HEK293T (cell line): ENCODE measurements at regions not wholly inside any gene's neighbourhood (a gene's known extent, or its start where the extent isn't known, plus 50 kb on each side); places are given as distances from the start of the nearest gene placed in this dataset.

ENCODE experiments used
- ARNT ChIP-seq: fragments of 450-650 bp; IDR thresholded peaks from 2 replicates; pipeline ENCODE4 v1.6.1; 2017; ENCODE audit warnings: mild to moderate bottlenecking
- BHLHE40 ChIP-seq: fragments of 450-650 bp; IDR thresholded peaks from 2 replicates; pipeline ENCODE4 v1.6.1; 2016; ENCODE audit warnings: mild to moderate bottlenecking, moderate library complexity, borderline replicate concordance
- FOXA1 ChIP-seq: fragments of 450-650 bp; IDR thresholded peaks from 2 replicates; pipeline ENCODE4 v1.6.1; 2016; ENCODE audit warnings: mild to moderate bottlenecking
- FOXK2 ChIP-seq: fragments of 450-650 bp; IDR thresholded peaks from 2 replicates; pipeline ENCODE4 v1.6.1; 2016; ENCODE audit warnings: mild to moderate bottlenecking
- FOXM1 ChIP-seq: fragments of 450-650 bp; IDR thresholded peaks from 2 replicates; pipeline ENCODE4 v1.6.1; 2017; ENCODE audit warnings: mild to moderate bottlenecking, borderline replicate concordance
- LEF1 ChIP-seq: fragments of 450-650 bp; IDR thresholded peaks from 2 replicates; pipeline ENCODE4 v1.6.1; 2017; ENCODE audit warnings: mild to moderate bottlenecking, borderline replicate concordance
- PKNOX1 ChIP-seq: fragments of 450-650 bp; IDR thresholded peaks from 2 replicates; pipeline ENCODE4 v1.6.1; 2016
- SP1 ChIP-seq: fragments of 450-650 bp; IDR thresholded peaks from 2 replicates; pipeline ENCODE4 v1.6.1; 2017
- SUZ12 ChIP-seq: fragments of 450-650 bp; IDR thresholded peaks from 2 replicates; pipeline ENCODE4 v1.6.1; 2016; ENCODE audit warnings: mild to moderate bottlenecking
- TARDBP ChIP-seq: fragments of 450-650 bp; IDR thresholded peaks from 2 replicates; pipeline ENCODE4 v1.6.1; 2016

DNA sequence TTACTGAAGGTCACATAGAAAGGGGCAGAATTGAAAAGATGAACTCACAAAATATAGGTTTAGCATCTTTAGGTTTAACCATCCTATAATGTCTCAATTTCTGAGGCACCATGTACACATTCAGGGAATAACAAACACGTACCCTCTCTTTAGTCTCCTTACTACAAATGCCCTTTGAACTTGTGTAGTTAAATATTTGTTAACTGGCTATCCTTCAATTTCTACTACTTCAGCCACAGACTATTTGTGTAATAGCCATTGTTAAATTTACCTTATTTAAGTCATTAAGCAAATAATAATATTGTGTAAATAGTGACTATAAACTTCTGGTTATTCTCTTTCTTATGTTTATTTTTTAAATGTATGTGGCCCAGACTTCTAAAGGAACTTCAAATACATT, 600.5 kb downstream of the KCNT2 start:
- TF ChIP-seq LEF1 = no peak
- no peak for TF ChIP-seq FOXM1
- TF ChIP-seq BHLHE40 = no peak
- no peak for TF ChIP-seq FOXA1
- no peak for TF ChIP-seq PKNOX1
- no peak for TF ChIP-seq FOXK2
- TF ChIP-seq TARDBP = no peak
- TF ChIP-seq SP1 = no peak
- no peak for TF ChIP-seq SUZ12
- no peak for TF ChIP-seq ARNT
